Progenitor cell of endocrine pancreas (in vitro differentiated cells): ENCODE measurements at regions not wholly inside any gene's neighbourhood (a gene's known extent, or its start where the extent isn't known, plus 50 kb on each side); places are given as distances from the start of the nearest gene placed in this dataset.

Source experiments
- DNase-seq: peaks from one replicate; pipeline ENCODE4 v3.0.0; 2021; ENCODE audit warnings: low spot score; ENCODE audit not compliant: unreplicated experiment
- H3K27ac Mint-ChIP-seq: 2 replicates; pipeline ENCODE4 v1.8.0; 2021; ENCODE audit warnings: mild to moderate bottlenecking, moderate library complexity, mixed read lengths
- H3K27me3 Mint-ChIP-seq: 2 replicates; pipeline ENCODE4 v1.8.0; 2021; ENCODE audit warnings: mixed read lengths
- H3K36me3 Mint-ChIP-seq: 2 replicates; pipeline ENCODE4 v1.8.0; 2022; ENCODE audit warnings: mixed read lengths; ENCODE audit not compliant: insufficient read depth
- H3K4me1 Mint-ChIP-seq: 2 replicates; pipeline ENCODE4 v1.8.0; 2021; ENCODE audit warnings: low read depth, mixed read lengths
- H3K4me3 Mint-ChIP-seq: 2 replicates; pipeline ENCODE4 v1.8.0; 2021; ENCODE audit warnings: low read depth, mild to moderate bottlenecking, moderate library complexity, mixed read lengths
- H3K9me3 Mint-ChIP-seq: 2 replicates; pipeline ENCODE4 v1.8.0; 2021; ENCODE audit warnings: low read depth, mixed read lengths
- CTCF ChIP-seq: fragments of 200-600 bp; sonication (generic); IDR thresholded peaks from one replicate; pipeline ENCODE4 v1.5.0; 2021; ENCODE audit warnings: antibody characterized with exemption, mild to moderate bottlenecking; ENCODE audit not compliant: unreplicated experiment

GRCh38 chr18:44518666-44519065 is 162.0 kb upstream of the SETBP1 start:
- no peak for TF ChIP-seq CTCF
- DNase-seq = no peak
- H3K4me3 Mint-ChIP-seq = no peak overlapping the region
- H3K9me3 Mint-ChIP-seq = no peaks in the 10 kb centered on the region
- no peaks in the 10 kb centered on the region for H3K27me3 Mint-ChIP-seq
- peaks cover 4% of the 10 kb centered on the region for H3K4me1 Mint-ChIP-seq
- H3K36me3 Mint-ChIP-seq = no peaks in the 10 kb centered on the region
- H3K27ac Mint-ChIP-seq = no peak overlapping the region

GRCh38 chr18:44520981-44521667 is 159.6 kb upstream of the SETBP1 start:
- no peak for DNase-seq
- no peak overlapping the region for H3K27ac Mint-ChIP-seq
- H3K36me3 Mint-ChIP-seq = no peaks in the 10 kb centered on the region
- no peaks in the 10 kb centered on the region for H3K9me3 Mint-ChIP-seq
- no peak overlapping the region for H3K4me3 Mint-ChIP-seq
- TF ChIP-seq CTCF = no peak
- peaks cover 2% of the 10 kb centered on the region for H3K4me1 Mint-ChIP-seq
- no peaks in the 10 kb centered on the region for H3K27me3 Mint-ChIP-seq

- no peak for TF ChIP-seq CTCF
- DNase-seq = no peak
- Mint-ChIP-seq H3K27ac (no peak overlapping the region), H3K27me3 (no peaks in the 10 kb centered on the region), H3K4me3 (no peak overlapping the region), H3K4me1 (peaks cover 2% of the 10 kb centered on the region), H3K9me3 (no peaks in the 10 kb centered on the region), H3K36me3 (no peaks in the 10 kb centered on the region)
Observed at GRCh38 chr18:44521668-44522022, 159.0 kb upstream of the SETBP1 start.

- H3K27ac Mint-ChIP-seq = no peak overlapping the region
- TF ChIP-seq CTCF = no peak
- no peaks in the 10 kb centered on the region for H3K9me3 Mint-ChIP-seq
- H3K27me3 Mint-ChIP-seq = no peaks in the 10 kb centered on the region
- DNase-seq = no peak
- no peak overlapping the region for H3K4me3 Mint-ChIP-seq
- no peaks in the 10 kb centered on the region for H3K4me1 Mint-ChIP-seq
- no peaks in the 10 kb centered on the region for H3K36me3 Mint-ChIP-seq
Observed at GRCh38 chr18:44526705-44527415, 153.8 kb upstream of the SETBP1 start.

- H3K4me3 Mint-ChIP-seq = no peak overlapping the region
- H3K9me3 Mint-ChIP-seq = no peaks in the 10 kb centered on the region
- TF ChIP-seq CTCF = no peak
- no peak overlapping the region for H3K27ac Mint-ChIP-seq
- no peaks in the 10 kb centered on the region for H3K36me3 Mint-ChIP-seq
- no peaks in the 10 kb centered on the region for H3K4me1 Mint-ChIP-seq
- peaks cover 10% of the 10 kb centered on the region for H3K27me3 Mint-ChIP-seq
- DNase-seq = no peak
Observed at GRCh38 chr18:44533071-44533470, 147.6 kb upstream of the SETBP1 start.
